Adrenal gland (tissue), 5 donors: ENCODE measurements at regions not wholly inside any gene's neighbourhood (a gene's known extent, or its start where the extent isn't known, plus 50 kb on each side); places are given as distances from the start of the nearest gene placed in this dataset.
"Not testable (repeated sequence)": the region's sequence is repeated elsewhere in the genome, so short reads cannot be mapped to it uniquely, and the experiment has no call there.

Experiments used
- POLR2A ChIP-seq, 2 donors: fragments of 450-650 bp; IDR thresholded peaks; one replicate each; pipeline ENCODE4 v1.6.1; 2017; ENCODE audit warnings: antibody characterized with exemption in 2 of 2, mild to moderate bottlenecking in 2 of 2, moderate library complexity in 1 of 2
- TF ChIP-seq, protein P1 (sequence below), 6 experiments: fragments of 450-650 bp in 4 of 6; fragments of 200-600 bp in 2 of 6; sonication (generic) in 1 of 6; IDR thresholded peaks; 1 replicate in 5 of 6; 2 replicates in 1 of 6; pipeline versions ENCODE4 v1.5.1 to v1.8.0; 2016 to 2021; ENCODE audit warnings: antibody characterized with exemption in 6 of 6, mild to moderate bottlenecking in 2 of 6, moderate library complexity in 1 of 6
- donor health status: DM: no; HTN: no; CAD: no.

DNA sequence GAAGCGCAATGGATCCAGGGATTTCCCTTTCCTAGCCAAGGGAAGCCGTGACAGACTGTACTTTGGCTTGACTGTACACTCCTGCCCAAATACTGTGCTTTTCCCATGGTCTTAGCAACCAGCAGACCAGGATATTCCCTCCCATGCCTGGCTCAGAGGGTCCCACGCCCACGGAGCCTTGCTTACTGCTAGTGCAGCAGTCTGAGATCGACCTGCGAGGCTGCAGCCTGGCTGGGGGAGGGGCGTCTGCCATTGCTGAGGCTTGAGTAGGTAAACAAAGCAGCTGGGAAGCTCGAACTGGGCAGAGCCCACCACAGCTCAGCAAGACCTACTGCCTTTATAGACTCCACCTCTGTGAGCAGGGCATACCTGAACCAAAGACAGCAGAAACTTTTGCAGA, 155.4 kb downstream of the JRKL start:
- TF ChIP-seq, protein P1, sequence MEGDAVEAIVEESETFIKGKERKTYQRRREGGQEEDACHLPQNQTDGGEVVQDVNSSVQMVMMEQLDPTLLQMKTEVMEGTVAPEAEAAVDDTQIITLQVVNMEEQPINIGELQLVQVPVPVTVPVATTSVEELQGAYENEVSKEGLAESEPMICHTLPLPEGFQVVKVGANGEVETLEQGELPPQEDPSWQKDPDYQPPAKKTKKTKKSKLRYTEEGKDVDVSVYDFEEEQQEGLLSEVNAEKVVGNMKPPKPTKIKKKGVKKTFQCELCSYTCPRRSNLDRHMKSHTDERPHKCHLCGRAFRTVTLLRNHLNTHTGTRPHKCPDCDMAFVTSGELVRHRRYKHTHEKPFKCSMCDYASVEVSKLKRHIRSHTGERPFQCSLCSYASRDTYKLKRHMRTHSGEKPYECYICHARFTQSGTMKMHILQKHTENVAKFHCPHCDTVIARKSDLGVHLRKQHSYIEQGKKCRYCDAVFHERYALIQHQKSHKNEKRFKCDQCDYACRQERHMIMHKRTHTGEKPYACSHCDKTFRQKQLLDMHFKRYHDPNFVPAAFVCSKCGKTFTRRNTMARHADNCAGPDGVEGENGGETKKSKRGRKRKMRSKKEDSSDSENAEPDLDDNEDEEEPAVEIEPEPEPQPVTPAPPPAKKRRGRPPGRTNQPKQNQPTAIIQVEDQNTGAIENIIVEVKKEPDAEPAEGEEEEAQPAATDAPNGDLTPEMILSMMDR (IDR thresholded peaks at IDR 0.05): not testable (repeated sequence)
- not testable (repeated sequence) for TF ChIP-seq POLR2A (IDR thresholded peaks at IDR 0.05)
